ENCODE measurements at regions not wholly inside any gene's neighbourhood (a gene's known extent, or its start where the extent isn't known, plus 50 kb on each side); places are given as distances from the start of the nearest gene placed in this dataset.

DNA sequence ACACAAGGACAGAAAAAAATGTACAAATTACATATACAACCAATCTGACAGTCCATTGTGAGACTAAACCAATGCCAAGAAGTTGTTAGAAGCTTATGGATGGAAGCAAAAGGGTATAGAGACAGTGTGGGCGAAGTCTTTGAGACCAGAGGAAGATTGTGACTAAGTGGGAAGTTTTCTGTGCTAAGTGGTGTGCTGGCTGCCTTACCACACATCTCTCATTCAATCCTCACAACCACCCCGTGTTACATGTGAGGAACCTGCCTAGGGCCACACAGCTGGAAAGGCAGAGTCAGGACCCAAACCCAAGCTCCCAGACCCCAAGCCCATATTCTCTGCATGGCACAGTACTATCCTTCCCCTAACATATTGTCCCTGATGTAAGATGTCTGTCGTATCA, 53.5 kb upstream of the DUSP10 start:
- TF ChIP-seq, protein P1, sequence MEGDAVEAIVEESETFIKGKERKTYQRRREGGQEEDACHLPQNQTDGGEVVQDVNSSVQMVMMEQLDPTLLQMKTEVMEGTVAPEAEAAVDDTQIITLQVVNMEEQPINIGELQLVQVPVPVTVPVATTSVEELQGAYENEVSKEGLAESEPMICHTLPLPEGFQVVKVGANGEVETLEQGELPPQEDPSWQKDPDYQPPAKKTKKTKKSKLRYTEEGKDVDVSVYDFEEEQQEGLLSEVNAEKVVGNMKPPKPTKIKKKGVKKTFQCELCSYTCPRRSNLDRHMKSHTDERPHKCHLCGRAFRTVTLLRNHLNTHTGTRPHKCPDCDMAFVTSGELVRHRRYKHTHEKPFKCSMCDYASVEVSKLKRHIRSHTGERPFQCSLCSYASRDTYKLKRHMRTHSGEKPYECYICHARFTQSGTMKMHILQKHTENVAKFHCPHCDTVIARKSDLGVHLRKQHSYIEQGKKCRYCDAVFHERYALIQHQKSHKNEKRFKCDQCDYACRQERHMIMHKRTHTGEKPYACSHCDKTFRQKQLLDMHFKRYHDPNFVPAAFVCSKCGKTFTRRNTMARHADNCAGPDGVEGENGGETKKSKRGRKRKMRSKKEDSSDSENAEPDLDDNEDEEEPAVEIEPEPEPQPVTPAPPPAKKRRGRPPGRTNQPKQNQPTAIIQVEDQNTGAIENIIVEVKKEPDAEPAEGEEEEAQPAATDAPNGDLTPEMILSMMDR (IDR thresholded peaks at IDR 0.05): no peak
- TF ChIP-seq POLR2A (IDR thresholded peaks at IDR 0.05) (no peak), POLR2AphosphoS5 (IDR thresholded peaks at IDR 0.05) (no peak), EP300 (IDR thresholded peaks at IDR 0.05) (no peak)
